ENCODE measurements at regions not wholly inside any gene's neighbourhood (a gene's known extent, or its start where the extent isn't known, plus 50 kb on each side); places are given as distances from the start of the nearest gene placed in this dataset.
"Not testable (repeated sequence)": the region's sequence is repeated elsewhere in the genome, so short reads cannot be mapped to it uniquely, and the experiment has no call there.

- no peak for DNase-seq
Observed at GRCh38 chr5:154652746-154653417, 102.3 kb upstream of the LARP1 start.

GRCh38 chr5:154651795-154652194, 103.4 kb upstream of the LARP1 start:
- DNase-seq: not testable (repeated sequence)

- DNase-seq: no peak
Observed at GRCh38 chr5:154648706-154649105, 106.5 kb upstream of the LARP1 start.

GRCh38 chr5:154648229-154648628, 106.9 kb upstream of the LARP1 start:
- no peak for DNase-seq

GRCh38 chr5:154647761-154648145, 107.4 kb upstream of the LARP1 start:
- no peak for DNase-seq

GRCh38 chr5:154647114-154647760, 107.9 kb upstream of the LARP1 start:
- no peak for DNase-seq

- no peak for DNase-seq
Observed at GRCh38 chr5:154646745-154647113, 108.4 kb upstream of the LARP1 start.

GRCh38 chr5:154644745-154645411, 110.3 kb upstream of the LARP1 start:
- no peak for DNase-seq

GRCh38 chr5:154642499-154643245, 112.5 kb upstream of the LARP1 start:
- DNase-seq: no peak

- DNase-seq: not testable (repeated sequence)
Observed at GRCh38 chr5:154640213-154640831, 114.9 kb upstream of the LARP1 start.

GRCh38 chr5:154636786-154637185, 118.4 kb upstream of the LARP1 start:
- not testable (repeated sequence) for DNase-seq

- DNase-seq: not testable (repeated sequence)
Observed at GRCh38 chr5:154636271-154636670, 118.9 kb upstream of the LARP1 start.

- not testable (repeated sequence) for DNase-seq
Observed at GRCh38 chr5:154633744-154634143, 121.4 kb upstream of the LARP1 start.

GRCh38 chr5:154631141-154631540, 124.0 kb upstream of the LARP1 start:
- no peak for DNase-seq

GRCh38 chr5:154630410-154630809, 124.8 kb upstream of the LARP1 start:
- no peak for DNase-seq

- no peak for DNase-seq
Observed at GRCh38 chr5:154628685-154629084, 126.5 kb upstream of the LARP1 start.

- DNase-seq: no peak
Observed at GRCh38 chr5:154627698-154628678, 127.2 kb upstream of the LARP1 start.

- no peak for DNase-seq
Observed at GRCh38 chr5:154626876-154627557, 128.2 kb upstream of the LARP1 start.

- DNase-seq: no peak
Observed at GRCh38 chr5:154625031-154625430, 130.1 kb upstream of the LARP1 start.

- DNase-seq: no peak
Observed at GRCh38 chr5:154624341-154624740, 130.8 kb upstream of the LARP1 start.

GRCh38 chr5:154620411-154620810, 134.8 kb upstream of the LARP1 start:
- DNase-seq: no peak

Measured in GOT3 (cell line).